HL-60 (cell line): ENCODE measurements at regions not wholly inside any gene's neighbourhood (a gene's known extent, or its start where the extent isn't known, plus 50 kb on each side); places are given as distances from the start of the nearest gene placed in this dataset.

Experiments
- DNase-seq, 2 experiments: peaks; one replicate each; pipeline ENCODE4 v3.0.0-alpha.2; 2010 to 2020; ENCODE audit warnings: low read depth in 1 of 2, low spot score in 1 of 2
- H3K27ac ChIP-seq: fragments of 250-450 bp; sonication (Bioruptor Pico); replicated peaks from 2 replicates; pipeline ENCODE4 v1.5.1; 2020; ENCODE audit warnings: mild to moderate bottlenecking, moderate library complexity
- H3K27me3 ChIP-seq: fragments of 250-450 bp; sonication (Bioruptor Pico); 2 replicates; pipeline ENCODE4 v1.5.1; 2021; ENCODE audit warnings: mild to moderate bottlenecking, moderate library complexity; ENCODE audit not compliant: insufficient read depth, poor library complexity, severe bottlenecking
- H3K4me3 ChIP-seq: replicated peaks from 2 replicates; pipeline ENCODE4 v1.5.1; 2011; ENCODE audit warnings: mild to moderate bottlenecking, control low read depth, low read length; ENCODE audit not compliant: insufficient read depth
- CTCF ChIP-seq: IDR thresholded peaks from one replicate; pipeline ENCODE4 v1.5.1; 2011; ENCODE audit warnings: low read length, control low read depth, inconsistent platforms; ENCODE audit not compliant: insufficient read depth
- GABPA ChIP-seq: IDR thresholded peaks from 2 replicates; pipeline ENCODE4 v1.6.1; 2012; ENCODE audit warnings: low read depth
- POLR2AphosphoS5 ChIP-seq: IDR thresholded peaks from 2 replicates; pipeline ENCODE4 v1.6.1; 2012; ENCODE audit warnings: low read depth
- SPI1 ChIP-seq: IDR thresholded peaks from 2 replicates; pipeline ENCODE4 v1.6.1; 2012; ENCODE audit warnings: low read depth, mild to moderate bottlenecking, borderline replicate concordance
- TF ChIP-seq, protein P1 (sequence below): IDR thresholded peaks from 2 replicates; pipeline ENCODE4 v1.6.1; 2012; ENCODE audit warnings: low read depth; ENCODE audit not compliant: insufficient replicate concordance

GRCh38 chr12:87925021-87925420 is 104.2 kb downstream of the C12orf50 start:
- TF ChIP-seq, protein P1, sequence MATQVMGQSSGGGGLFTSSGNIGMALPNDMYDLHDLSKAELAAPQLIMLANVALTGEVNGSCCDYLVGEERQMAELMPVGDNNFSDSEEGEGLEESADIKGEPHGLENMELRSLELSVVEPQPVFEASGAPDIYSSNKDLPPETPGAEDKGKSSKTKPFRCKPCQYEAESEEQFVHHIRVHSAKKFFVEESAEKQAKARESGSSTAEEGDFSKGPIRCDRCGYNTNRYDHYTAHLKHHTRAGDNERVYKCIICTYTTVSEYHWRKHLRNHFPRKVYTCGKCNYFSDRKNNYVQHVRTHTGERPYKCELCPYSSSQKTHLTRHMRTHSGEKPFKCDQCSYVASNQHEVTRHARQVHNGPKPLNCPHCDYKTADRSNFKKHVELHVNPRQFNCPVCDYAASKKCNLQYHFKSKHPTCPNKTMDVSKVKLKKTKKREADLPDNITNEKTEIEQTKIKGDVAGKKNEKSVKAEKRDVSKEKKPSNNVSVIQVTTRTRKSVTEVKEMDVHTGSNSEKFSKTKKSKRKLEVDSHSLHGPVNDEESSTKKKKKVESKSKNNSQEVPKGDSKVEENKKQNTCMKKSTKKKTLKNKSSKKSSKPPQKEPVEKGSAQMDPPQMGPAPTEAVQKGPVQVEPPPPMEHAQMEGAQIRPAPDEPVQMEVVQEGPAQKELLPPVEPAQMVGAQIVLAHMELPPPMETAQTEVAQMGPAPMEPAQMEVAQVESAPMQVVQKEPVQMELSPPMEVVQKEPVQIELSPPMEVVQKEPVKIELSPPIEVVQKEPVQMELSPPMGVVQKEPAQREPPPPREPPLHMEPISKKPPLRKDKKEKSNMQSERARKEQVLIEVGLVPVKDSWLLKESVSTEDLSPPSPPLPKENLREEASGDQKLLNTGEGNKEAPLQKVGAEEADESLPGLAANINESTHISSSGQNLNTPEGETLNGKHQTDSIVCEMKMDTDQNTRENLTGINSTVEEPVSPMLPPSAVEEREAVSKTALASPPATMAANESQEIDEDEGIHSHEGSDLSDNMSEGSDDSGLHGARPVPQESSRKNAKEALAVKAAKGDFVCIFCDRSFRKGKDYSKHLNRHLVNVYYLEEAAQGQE, result no peak
- no peak for TF ChIP-seq POLR2AphosphoS5
- TF ChIP-seq CTCF, result no peak
- H3K27me3 ChIP-seq, result no peaks in the 10 kb centered on the region
- H3K4me3 ChIP-seq, result no peak overlapping the region
- DNase-seq, result no peak
- H3K27ac ChIP-seq, result no peak overlapping the region

DNA sequence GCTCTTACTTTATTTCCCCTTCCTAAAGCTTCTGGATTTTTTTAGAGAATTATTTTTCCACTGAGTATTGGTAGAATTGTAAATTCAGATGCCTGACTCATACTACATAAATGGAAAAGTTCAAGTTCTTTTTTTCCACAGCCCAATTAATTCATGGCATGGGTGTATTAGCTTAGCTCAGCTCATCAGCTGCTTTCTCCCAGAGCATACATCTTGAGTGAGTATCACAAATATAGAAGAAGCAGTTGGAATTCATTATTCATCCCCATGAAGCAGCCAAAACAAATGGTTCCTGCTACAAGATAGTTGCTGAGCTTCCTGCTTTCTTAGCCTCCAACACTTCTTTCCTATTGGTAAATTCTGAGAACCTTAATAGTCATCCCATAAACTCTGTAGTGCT is 105.1 kb downstream of the C12orf50 start:
- Histone ChIP-seq H3K27me3 (no peaks in the 10 kb centered on the region), H3K27ac (no peak overlapping the region), H3K4me3 (no peak overlapping the region)
- TF ChIP-seq, protein P1, result no peak
- TF ChIP-seq POLR2AphosphoS5 (no peak), GABPA (no peak), CTCF (no peak), SPI1 (no peak)
- no peak for DNase-seq

- H3K27ac ChIP-seq, result no peak overlapping the region
- no peak overlapping the region for H3K4me3 ChIP-seq
- no peak for DNase-seq
- H3K27me3 ChIP-seq, result no peaks in the 10 kb centered on the region
- TF ChIP-seq, protein P1, result no peak
- no peak for TF ChIP-seq CTCF
- no peak for TF ChIP-seq SPI1
- TF ChIP-seq POLR2AphosphoS5, result no peak
- TF ChIP-seq GABPA, result no peak
These were observed 105.8 kb downstream of the C12orf50 start for GRCh38 chr12:87923361-87923760.
